Uterus (tissue), 3 donors: ENCODE measurements at regions not wholly inside any gene's neighbourhood (a gene's known extent, or its start where the extent isn't known, plus 50 kb on each side); places are given as distances from the start of the nearest gene placed in this dataset.
"Not testable (repeated sequence)": the region's sequence is repeated elsewhere in the genome, so short reads cannot be mapped to it uniquely, and the experiment has no call there.

Experiments used
- DNase-seq, 2 donors: peaks; one replicate each; pipeline ENCODE4 v3.0.0-alpha.2; 2019 to 2020
- H3K27ac ChIP-seq, 2 donors: fragments of 200-600 bp; sonication (generic); 1 replicate in 1 of 2; 2 replicates in 1 of 2; pipeline ENCODE4 v1.5.1; 2016 to 2018
- H3K27me3 ChIP-seq, 2 donors: fragments of 200-600 bp; sonication (generic); one replicate each; pipeline ENCODE4 v1.5.1; 2018 to 2019; ENCODE audit warnings: control low read depth in 1 of 2
- H3K36me3 ChIP-seq, 2 donors: fragments of 200-600 bp; sonication (generic); one replicate each; pipeline ENCODE4 v1.5.1; 2019; ENCODE audit warnings: control low read depth in 1 of 2
- H3K4me1 ChIP-seq, 2 donors: fragments of 200-600 bp; sonication (generic); one replicate each; pipeline ENCODE4 v1.5.1; 2018 to 2019; ENCODE audit warnings: control low read depth in 1 of 2
- H3K4me3 ChIP-seq, 2 donors: fragments of 200-600 bp; sonication (generic); 1 replicate in 1 of 2; 2 replicates in 1 of 2; pipeline ENCODE4 v1.5.1; 2018 to 2019; ENCODE audit warnings: mild to moderate bottlenecking in 1 of 2
- H3K9me3 ChIP-seq, 2 donors: fragments of 200-600 bp; sonication (generic); one replicate each; pipeline ENCODE4 v1.5.1; 2019; ENCODE audit warnings: control low read depth in 1 of 2
- CTCF ChIP-seq, 4 experiments: fragments of 200-600 bp in 2 of 4; fragments of 450-650 bp in 2 of 4; sonication (generic) in 2 of 4; IDR thresholded peaks; one replicate each; pipeline ENCODE4 v1.5.1; 2016 to 2019; ENCODE audit warnings: antibody characterized with exemption in 4 of 4, mild to moderate bottlenecking in 2 of 4, moderate library complexity in 1 of 4
- POLR2A ChIP-seq, 2 donors: fragments of 450-650 bp; IDR thresholded peaks; one replicate each; pipeline ENCODE4 v1.6.1; 2016; ENCODE audit warnings: antibody characterized with exemption in 2 of 2, mild to moderate bottlenecking in 1 of 2, moderate library complexity in 1 of 2
- intact Hi-C: fragments of 100-400 bp; cut with DNase I; formaldehyde crosslinking; loops from one replicate; pipeline ENCODE4 v1.15.1; 2023; ENCODE audit warnings: low total_unique reads
- donor health status: DM: yes; HTN: yes; CAD: no.

DNA sequence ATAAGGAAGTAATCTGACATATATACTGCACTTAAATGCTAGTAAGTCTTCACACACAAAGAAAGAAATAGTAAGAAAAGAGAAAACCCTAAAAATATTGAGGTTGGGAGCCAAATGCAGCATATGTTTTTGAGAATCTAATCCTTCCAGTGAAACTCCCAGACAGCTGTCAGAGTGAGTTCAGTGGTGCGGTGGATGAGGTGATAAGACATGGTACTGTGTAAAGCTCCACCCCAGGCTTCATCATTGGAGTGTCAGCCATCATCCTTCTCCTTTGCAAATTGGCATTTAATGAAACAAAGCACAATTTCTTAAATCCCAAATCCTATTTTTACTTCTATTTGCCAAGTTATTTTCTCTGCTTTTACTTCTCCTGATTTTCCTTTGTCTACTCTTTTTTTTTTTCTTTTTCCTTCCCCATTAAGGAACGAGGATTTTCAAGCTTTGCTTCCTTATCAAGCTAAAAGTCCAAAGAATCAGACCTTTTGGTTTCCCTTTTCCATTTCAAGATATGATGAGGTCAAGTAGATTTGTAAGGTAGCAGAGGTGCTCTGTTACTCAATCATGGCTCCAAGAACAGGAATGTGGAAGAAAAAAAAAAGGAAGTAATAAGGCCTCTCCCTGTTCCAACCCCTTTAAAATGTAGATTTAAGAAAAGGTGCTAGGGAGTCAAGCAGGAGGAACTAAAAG is 343.3 kb downstream of the SETD4 start:
- no peaks in the 10 kb centered on the region for H3K27me3 ChIP-seq
- H3K9me3 ChIP-seq = no peaks in the 10 kb centered on the region
- H3K27ac ChIP-seq = no peak overlapping the region
- TF ChIP-seq POLR2A (IDR thresholded peaks at IDR 0.05) (no peak), CTCF (IDR thresholded peaks at IDR 0.05) (no peak)
- H3K4me1 ChIP-seq = no peaks in the 10 kb centered on the region
- intact Hi-C loops = no loop called here
- DNase-seq = no peak
- H3K4me3 ChIP-seq = no peak overlapping the region
- no peaks in the 10 kb centered on the region for H3K36me3 ChIP-seq

GRCh38 chr21:35713914-35714313 is 346.4 kb downstream of the SETD4 start:
- Histone ChIP-seq H3K27ac (no peak overlapping the region), H3K27me3 (no peaks in the 10 kb centered on the region), H3K36me3 (no peaks in the 10 kb centered on the region), H3K9me3 (no peaks in the 10 kb centered on the region), H3K4me1 (no peaks in the 10 kb centered on the region), H3K4me3 (no peak overlapping the region)
- DNase-seq = no peak
- intact Hi-C loops = no loop called here
- TF ChIP-seq POLR2A (IDR thresholded peaks at IDR 0.05) (no peak), CTCF (IDR thresholded peaks at IDR 0.05) (no peak)

- intact Hi-C loops = no loop called here
- H3K4me3 ChIP-seq = no peak overlapping the region
These were observed 348.7 kb downstream of the SETD4 start for GRCh38 chr21:35711661-35712060.

GRCh38 chr21:35711213-35711612 is 349.1 kb downstream of the SETD4 start:
- Histone ChIP-seq H3K4me1 (no peaks in the 10 kb centered on the region), H3K9me3 (no peaks in the 10 kb centered on the region), H3K27ac (no peak overlapping the region), H3K4me3 (no peak overlapping the region), H3K36me3 (no peaks in the 10 kb centered on the region), H3K27me3 (no peaks in the 10 kb centered on the region)
- TF ChIP-seq CTCF (IDR thresholded peaks at IDR 0.05) = no peak
- TF ChIP-seq POLR2A (IDR thresholded peaks at IDR 0.05) = no peak
- intact Hi-C loops = no loop called here
- no peak for DNase-seq

More at GRCh38 chr21:35711661-35712060, 348.7 kb downstream of the SETD4 start:
- no peaks in the 10 kb centered on the region for H3K4me1 ChIP-seq
- H3K27me3 ChIP-seq = no peaks in the 10 kb centered on the region
- TF ChIP-seq CTCF (IDR thresholded peaks at IDR 0.05) (no peak), POLR2A (IDR thresholded peaks at IDR 0.05) (no peak)
- no peak for DNase-seq
- H3K27ac ChIP-seq = no peak overlapping the region
- H3K36me3 ChIP-seq = no peaks in the 10 kb centered on the region
- no peaks in the 10 kb centered on the region for H3K9me3 ChIP-seq

DNA sequence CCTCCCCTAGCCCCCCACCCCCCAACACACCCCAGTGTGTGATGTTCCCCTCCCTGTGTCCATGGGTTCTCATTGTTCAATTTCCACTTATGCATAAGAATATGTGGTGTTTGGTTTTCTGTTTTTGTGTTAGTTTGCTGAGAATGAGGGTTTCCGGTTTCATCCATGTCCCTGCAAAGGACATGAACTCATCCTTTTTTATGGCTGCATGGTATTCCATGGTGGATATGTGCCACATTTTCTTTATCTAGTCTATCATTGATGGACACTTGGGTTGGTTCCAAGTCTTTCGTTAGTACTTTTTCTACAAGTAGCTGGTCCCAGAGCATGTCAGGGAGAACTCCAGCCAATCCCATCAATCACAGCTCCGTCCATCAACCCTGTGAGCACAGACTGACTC is 350.3 kb downstream of the SETD4 start:
- intact Hi-C loops, DNase-seq, H3K4me3 ChIP-seq, H3K36me3 ChIP-seq, H3K4me1 ChIP-seq, H3K27ac ChIP-seq, H3K9me3 ChIP-seq, H3K27me3 ChIP-seq: not testable (repeated sequence)

DNA sequence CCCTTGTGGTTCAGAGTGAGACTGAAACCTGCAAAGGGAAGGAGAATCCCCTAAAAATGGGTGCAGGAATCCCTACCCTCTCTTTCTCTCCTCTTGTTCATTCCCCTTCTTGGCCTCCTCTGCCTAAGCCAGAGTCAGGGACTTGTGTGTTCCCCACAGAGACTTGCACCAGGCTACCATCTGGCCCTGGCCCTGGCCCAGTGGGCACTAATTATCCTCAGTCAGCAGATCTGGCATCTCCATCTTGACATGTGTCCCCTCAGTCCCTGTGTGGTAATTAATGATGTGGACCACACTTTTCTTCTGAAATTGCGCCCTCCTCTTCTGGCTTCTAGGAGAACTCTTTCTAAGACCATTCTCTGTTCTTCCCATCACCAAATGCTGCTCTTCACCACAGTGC is 354.4 kb downstream of the SETD4 start:
- Histone ChIP-seq H3K36me3 (no peaks in the 10 kb centered on the region), H3K4me1 (no peaks in the 10 kb centered on the region), H3K27me3 (no peaks in the 10 kb centered on the region), H3K27ac (no peak overlapping the region), H3K9me3 (no peaks in the 10 kb centered on the region), H3K4me3 (no peak overlapping the region)
- DNase-seq = no peak
- TF ChIP-seq POLR2A (IDR thresholded peaks at IDR 0.05) (no peak), CTCF (IDR thresholded peaks at IDR 0.05) (no peak)
- intact Hi-C loops = no loop called here
